Smooth muscle cell (in vitro differentiated cells): ENCODE measurements at regions not wholly inside any gene's neighbourhood (a gene's known extent, or its start where the extent isn't known, plus 50 kb on each side); places are given as distances from the start of the nearest gene placed in this dataset.

Source experiments
- DNase-seq: peaks from one replicate; lab custom pipeline; 2025; ENCODE audit not compliant: unreplicated experiment; lab: John Stamatoyannopoulos, UW
- H2AFZ ChIP-seq: fragments of 200-600 bp; sonication (generic); 2 replicates; pipeline ENCODE4 v1.6.0; 2016; ENCODE audit warnings: antibody characterized with exemption, low read depth, mild to moderate bottlenecking
- H3F3A ChIP-seq: fragments of 200-600 bp; sonication (generic); 2 replicates; pipeline ENCODE4 v1.6.0; 2017; ENCODE audit warnings: antibody characterized with exemption, low read depth
- H3K27ac ChIP-seq: fragments of 200-600 bp; sonication (generic); 2 replicates; pipeline ENCODE4 v1.5.1; 2016; ENCODE audit warnings: low read depth, mild to moderate bottlenecking
- H3K27me3 ChIP-seq: fragments of 200-600 bp; sonication (generic); 2 replicates; pipeline ENCODE4 v1.6.1; 2016; ENCODE audit warnings: low read depth, mild to moderate bottlenecking
- H3K36me3 ChIP-seq: fragments of 200-600 bp; sonication (generic); 2 replicates; pipeline ENCODE4 v1.5.1; 2016; ENCODE audit warnings: low read depth
- H3K4me1 ChIP-seq: fragments of 200-600 bp; sonication (generic); 2 replicates; pipeline ENCODE4 v1.5.1; 2016; ENCODE audit warnings: low read depth
- H3K4me2 ChIP-seq: fragments of 200-600 bp; sonication (generic); 2 replicates; pipeline ENCODE4 v1.6.0; 2016; ENCODE audit warnings: mild to moderate bottlenecking
- H3K4me3 ChIP-seq: fragments of 200-600 bp; sonication (generic); 2 replicates; pipeline ENCODE4 v1.5.1; 2016; ENCODE audit warnings: mild to moderate bottlenecking
- H3K79me2 ChIP-seq: fragments of 200-600 bp; sonication (generic); 2 replicates; pipeline ENCODE4 v1.6.0; 2016; ENCODE audit warnings: low read depth, mild to moderate bottlenecking
- H3K9ac ChIP-seq: fragments of 200-600 bp; sonication (generic); 2 replicates; pipeline ENCODE4 v1.6.0; 2016; ENCODE audit warnings: low read depth
- H3K9me3 ChIP-seq: fragments of 200-600 bp; sonication (generic); replicated peaks from 2 replicates; pipeline ENCODE4 v1.5.1; 2016; ENCODE audit warnings: low read depth
- H4K20me1 ChIP-seq: fragments of 200-600 bp; sonication (generic); 2 replicates; pipeline ENCODE4 v1.6.0; 2016; ENCODE audit warnings: low read depth
- WGBS: methylation state at CpG from one replicate; pipeline ENCODE4 v1.1.7; 2016; ENCODE audit warnings: low lambda C conversion rate; 5-methylcytosine and 5-hydroxymethylcytosine counted together
- TF ChIP-seq, protein P1 (sequence below): fragments of 200-600 bp; sonication (generic); IDR thresholded peaks from 2 replicates; pipeline ENCODE4 v1.5.1; 2017; ENCODE audit warnings: borderline replicate concordance, mild to moderate bottlenecking, antibody characterized with exemption; ENCODE audit not compliant: insufficient read depth, poor library complexity, severe bottlenecking

DNA sequence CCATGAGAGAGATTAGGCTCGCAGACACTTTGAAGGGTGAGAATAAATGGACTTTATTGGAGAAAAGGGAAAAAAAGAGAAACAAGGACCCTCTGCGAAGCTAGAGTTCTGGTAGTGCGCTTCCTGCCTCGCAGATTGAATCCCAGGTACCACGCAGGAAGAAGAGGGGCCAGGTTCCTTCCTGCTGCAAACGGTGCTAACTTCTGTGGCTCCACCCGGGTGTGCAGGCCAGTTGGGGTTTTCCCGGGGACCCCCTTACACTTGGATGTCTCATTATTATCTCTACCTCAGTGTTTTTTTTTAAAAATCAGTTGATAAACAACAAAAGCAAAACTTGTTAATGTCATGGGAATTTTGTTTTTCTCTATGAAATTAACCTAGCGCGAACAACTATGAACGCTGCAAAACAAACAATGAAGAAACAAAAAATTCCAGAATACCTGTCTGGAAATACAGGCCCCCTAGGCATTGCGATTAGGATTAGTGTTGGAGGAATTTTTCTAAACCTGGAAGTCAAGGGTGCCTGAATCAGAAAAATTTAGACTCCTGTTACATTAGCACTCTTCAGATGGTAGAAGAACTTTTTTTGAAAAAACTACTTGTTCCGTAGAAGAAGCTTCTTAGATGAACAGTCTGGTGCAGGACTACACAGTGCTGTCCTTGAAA lies 414.5 kb downstream of the MAN2A1 start:
- WGBS, result 81% methylated on average over 13 of the region's 13 CpGs

GRCh38 chr5:110104726-110105669 lies 415.3 kb downstream of the MAN2A1 start:
- no peak for DNase-seq
- Histone ChIP-seq H2AFZ (no peak overlapping the region), H3K4me2 (no peak overlapping the region), H3K27me3 (peaks cover 40% of the 10 kb centered on the region), H3K9ac (no peak overlapping the region), H3F3A (no peaks in the 10 kb centered on the region), H3K4me3 (no peak overlapping the region), H3K4me1 (peaks cover 18% of the 10 kb centered on the region), H3K27ac (no peak overlapping the region), H3K79me2 (no peaks in the 10 kb centered on the region), H4K20me1 (no peaks in the 10 kb centered on the region), H3K9me3 (no peaks in the 10 kb centered on the region), H3K36me3 (no peaks in the 10 kb centered on the region)
- TF ChIP-seq, protein P1, sequence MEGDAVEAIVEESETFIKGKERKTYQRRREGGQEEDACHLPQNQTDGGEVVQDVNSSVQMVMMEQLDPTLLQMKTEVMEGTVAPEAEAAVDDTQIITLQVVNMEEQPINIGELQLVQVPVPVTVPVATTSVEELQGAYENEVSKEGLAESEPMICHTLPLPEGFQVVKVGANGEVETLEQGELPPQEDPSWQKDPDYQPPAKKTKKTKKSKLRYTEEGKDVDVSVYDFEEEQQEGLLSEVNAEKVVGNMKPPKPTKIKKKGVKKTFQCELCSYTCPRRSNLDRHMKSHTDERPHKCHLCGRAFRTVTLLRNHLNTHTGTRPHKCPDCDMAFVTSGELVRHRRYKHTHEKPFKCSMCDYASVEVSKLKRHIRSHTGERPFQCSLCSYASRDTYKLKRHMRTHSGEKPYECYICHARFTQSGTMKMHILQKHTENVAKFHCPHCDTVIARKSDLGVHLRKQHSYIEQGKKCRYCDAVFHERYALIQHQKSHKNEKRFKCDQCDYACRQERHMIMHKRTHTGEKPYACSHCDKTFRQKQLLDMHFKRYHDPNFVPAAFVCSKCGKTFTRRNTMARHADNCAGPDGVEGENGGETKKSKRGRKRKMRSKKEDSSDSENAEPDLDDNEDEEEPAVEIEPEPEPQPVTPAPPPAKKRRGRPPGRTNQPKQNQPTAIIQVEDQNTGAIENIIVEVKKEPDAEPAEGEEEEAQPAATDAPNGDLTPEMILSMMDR, result no peak
- whole genome bisulfite sequencing, result 49% methylated on average over 4 of the region's 4 CpGs

More for the DNA sequence above, 414.5 kb downstream of the MAN2A1 start:
- H3K9ac ChIP-seq, result no peak overlapping the region
- H3F3A ChIP-seq, result no peaks in the 10 kb centered on the region
- TF ChIP-seq, protein P1, result no peak
- no peak overlapping the region for H3K27ac ChIP-seq
- H3K27me3 ChIP-seq, result peaks cover 38% of the 10 kb centered on the region
- H4K20me1 ChIP-seq, result no peaks in the 10 kb centered on the region
- no peaks in the 10 kb centered on the region for H3K79me2 ChIP-seq
- H3K4me3 ChIP-seq, result no peak overlapping the region
- H3K4me1 ChIP-seq, result peaks cover 18% of the 10 kb centered on the region
- H2AFZ ChIP-seq, result no peak overlapping the region
- H3K36me3 ChIP-seq, result no peaks in the 10 kb centered on the region
- no peak for DNase-seq
- no peaks in the 10 kb centered on the region for H3K9me3 ChIP-seq
- H3K4me2 ChIP-seq, result no peak overlapping the region

DNA sequence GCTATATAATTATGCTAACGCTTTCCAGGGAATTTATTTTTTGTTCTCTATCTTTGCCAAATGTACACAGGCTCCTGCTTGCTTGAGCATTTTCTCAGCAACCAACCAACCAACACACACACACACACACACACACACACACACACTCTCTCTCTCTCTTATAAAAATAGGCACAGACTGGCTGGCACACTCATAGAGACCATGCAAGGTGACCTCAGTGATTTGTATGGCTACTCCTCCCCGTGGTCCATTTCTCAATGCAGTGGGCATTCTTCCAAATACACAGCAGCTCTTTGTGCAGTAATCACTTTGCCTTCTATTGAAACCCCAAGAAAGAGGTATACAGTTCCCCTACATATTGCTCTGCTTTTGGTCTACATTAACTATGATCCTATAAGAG lies 416.0 kb downstream of the MAN2A1 start:
- H4K20me1 ChIP-seq, result no peaks in the 10 kb centered on the region
- H3K4me3 ChIP-seq, result no peak overlapping the region
- H3F3A ChIP-seq, result no peaks in the 10 kb centered on the region
- no peaks in the 10 kb centered on the region for H3K9me3 ChIP-seq
- TF ChIP-seq, protein P1, result no peak
- no peak overlapping the region for H3K9ac ChIP-seq
- no peak overlapping the region for H2AFZ ChIP-seq
- peaks cover 18% of the 10 kb centered on the region for H3K4me1 ChIP-seq
- no peaks in the 10 kb centered on the region for H3K79me2 ChIP-seq
- no peaks in the 10 kb centered on the region for H3K36me3 ChIP-seq
- DNase-seq, result no peak
- WGBS, result 88% methylated on average over 2 of the region's 2 CpGs
- peaks cover 42% of the 10 kb centered on the region for H3K27me3 ChIP-seq
- H3K4me2 ChIP-seq, result no peak overlapping the region
- no peak overlapping the region for H3K27ac ChIP-seq
